Mesenchymal stem cell (in vitro differentiated cells and primary cell): ENCODE measurements at regions not wholly inside any gene's neighbourhood (a gene's known extent, or its start where the extent isn't known, plus 50 kb on each side); places are given as distances from the start of the nearest gene placed in this dataset.

Experiments
- DNase-seq: peaks from one replicate; pipeline ENCODE4 v3.0.0-alpha.2; 2013
- H2AFZ ChIP-seq: one replicate; pipeline ENCODE4 v1.6.1; 2013; ENCODE audit warnings: low read depth, mild to moderate bottlenecking, control low read depth, inconsistent platforms, low read length, moderate library complexity
- H2AK5ac ChIP-seq: 2 replicates; pipeline ENCODE4 v1.6.1; 2013; ENCODE audit warnings: low read length, moderate library complexity, mild to moderate bottlenecking, inconsistent platforms; ENCODE audit not compliant: severe bottlenecking
- H2BK120ac ChIP-seq: one replicate; pipeline ENCODE4 v1.6.1; 2013; ENCODE audit warnings: low read depth, mild to moderate bottlenecking, inconsistent platforms, low read length, moderate library complexity
- H2BK12ac ChIP-seq, 2 experiments: one replicate each; pipeline ENCODE4 v1.6.1; 2013; ENCODE audit warnings: inconsistent platforms in 2 of 2, low read length in 2 of 2, mild to moderate bottlenecking in 2 of 2, moderate library complexity in 2 of 2, control low read depth in 1 of 2
- H2BK15ac ChIP-seq: one replicate; pipeline ENCODE4 v1.6.1; 2013; ENCODE audit warnings: mild to moderate bottlenecking, low read depth, inconsistent platforms; ENCODE audit not compliant: poor library complexity, severe bottlenecking
- H2BK5ac ChIP-seq: 2 replicates; pipeline ENCODE4 v1.6.1; 2013; ENCODE audit warnings: low read depth, mild to moderate bottlenecking, low read length, control low read depth, inconsistent platforms; ENCODE audit not compliant: poor library complexity, severe bottlenecking
- H3K14ac ChIP-seq, 2 experiments: one replicate each; pipeline ENCODE4 v1.6.1; 2013; ENCODE audit warnings: inconsistent platforms in 2 of 2, low read length in 2 of 2, control low read depth in 1 of 2, mild to moderate bottlenecking in 1 of 2, moderate library complexity in 1 of 2
- H3K18ac ChIP-seq, 2 experiments: one replicate each; pipeline ENCODE4 v1.6.1; 2013; ENCODE audit warnings: inconsistent platforms in 2 of 2, low read length in 2 of 2, control low read depth in 1 of 2, low read depth in 1 of 2, mild to moderate bottlenecking in 1 of 2
- H3K23ac ChIP-seq, 2 experiments: one replicate each; pipeline ENCODE4 v1.6.1; 2013; ENCODE audit warnings: inconsistent platforms in 2 of 2, low read length in 2 of 2, mild to moderate bottlenecking in 2 of 2, moderate library complexity in 2 of 2, control low read depth in 1 of 2
- H3K27ac ChIP-seq: 2 replicates; pipeline ENCODE4 v1.5.1; 2013; ENCODE audit warnings: mild to moderate bottlenecking, moderate library complexity, low read length, control low read depth, inconsistent platforms; ENCODE audit not compliant: poor library complexity, severe bottlenecking
- H3K27me3 ChIP-seq, 2 experiments: 2 replicates each; pipeline versions ENCODE4 v1.6.1 to v1.7.0; 2013; ENCODE audit warnings: low read length in 2 of 2, mild to moderate bottlenecking in 2 of 2, moderate library complexity in 2 of 2, control low read depth in 1 of 2, inconsistent platforms in 1 of 2; ENCODE audit not compliant: control insufficient read depth in 1 of 2, insufficient read depth in 1 of 2
- H3K36me3 ChIP-seq, 2 experiments: 2 replicates each; pipeline versions ENCODE4 v1.6.1 to v1.7.0; 2013; ENCODE audit warnings: low read length in 2 of 2, control low read depth in 1 of 2, inconsistent platforms in 1 of 2, low read depth in 1 of 2, mild to moderate bottlenecking in 1 of 2; ENCODE audit not compliant: insufficient read depth in 2 of 2, control insufficient read depth in 1 of 2
- H3K4ac ChIP-seq, 2 experiments: one replicate each; pipeline ENCODE4 v1.6.1; 2013; ENCODE audit warnings: inconsistent platforms in 2 of 2, low read length in 2 of 2, mild to moderate bottlenecking in 2 of 2, moderate library complexity in 2 of 2, control low read depth in 1 of 2, low read depth in 1 of 2
- H3K4me1 ChIP-seq: 2 replicates; pipeline ENCODE4 v1.6.1; 2013; ENCODE audit warnings: low read depth, low read length, control low read depth; ENCODE audit not compliant: control insufficient read depth, insufficient read depth
- H3K4me2 ChIP-seq: 2 replicates; pipeline ENCODE4 v1.6.1; 2013; ENCODE audit warnings: low read length, mild to moderate bottlenecking, inconsistent platforms; ENCODE audit not compliant: poor library complexity, severe bottlenecking
- H3K4me3 ChIP-seq, 2 experiments: 2 replicates each; pipeline versions ENCODE4 v1.5.1 to v1.7.0; 2013; ENCODE audit warnings: low read length in 2 of 2, mild to moderate bottlenecking in 2 of 2, control low read depth in 1 of 2, low read depth in 1 of 2; ENCODE audit not compliant: insufficient read depth in 1 of 2
- H3K79me1 ChIP-seq: replicated peaks from 2 replicates; pipeline ENCODE4 v1.6.1; 2013; ENCODE audit warnings: mild to moderate bottlenecking, control low read depth, low read length, inconsistent platforms; ENCODE audit not compliant: poor library complexity, severe bottlenecking
- H3K9ac ChIP-seq: 2 replicates; pipeline ENCODE4 v1.7.0; 2013; ENCODE audit warnings: mild to moderate bottlenecking, low read length, moderate library complexity
- H3K9me3 ChIP-seq: 2 replicates; pipeline ENCODE4 v1.7.0; 2013; ENCODE audit warnings: mild to moderate bottlenecking, low read length; ENCODE audit not compliant: control insufficient read depth
- H4K8ac ChIP-seq: one replicate; pipeline ENCODE4 v1.6.1; 2013; ENCODE audit warnings: inconsistent platforms, mild to moderate bottlenecking, low read length, moderate library complexity
- H4K91ac ChIP-seq: one replicate; pipeline ENCODE4 v1.6.1; 2013; ENCODE audit warnings: mild to moderate bottlenecking, low read length, inconsistent platforms
- WGBS: methylation state at CpG from one replicate; pipeline ENCODE4 v1.1.7; 2013; ENCODE audit warnings: mixed read lengths; 5-methylcytosine and 5-hydroxymethylcytosine counted together

- Histone ChIP-seq H3K36me3 (no peaks in the 10 kb centered on the region), H3K27me3 (peaks cover 27 to 33% of the 10 kb centered on the region in 2 experiments), H2BK120ac (no peak overlapping the region), H2BK15ac (no peak overlapping the region), H2BK12ac (no peak overlapping the region), H3K9me3 (no peaks in the 10 kb centered on the region), H2AFZ (no peak overlapping the region), H3K4me2 (no peak overlapping the region), H3K27ac (no peak overlapping the region), H2BK5ac (no peak overlapping the region), H3K4me1 (no peaks in the 10 kb centered on the region), H3K18ac (no peak overlapping the region), H3K4me3 (no peak overlapping the region), H3K4ac (no peak overlapping the region), H2AK5ac (no peak overlapping the region), H3K14ac (no peak overlapping the region), H3K9ac (no peak overlapping the region), H4K8ac (no peak overlapping the region), H3K23ac (no peak overlapping the region), H4K91ac (no peak overlapping the region), H3K79me1 (no peaks in the 10 kb centered on the region)
- no peak for DNase-seq
- WGBS = 100% methylated on average over 1 of the region's 2 CpGs
Observed at GRCh38 chr18:22091341-22091740, 78.0 kb upstream of the GATA6 start.

DNA sequence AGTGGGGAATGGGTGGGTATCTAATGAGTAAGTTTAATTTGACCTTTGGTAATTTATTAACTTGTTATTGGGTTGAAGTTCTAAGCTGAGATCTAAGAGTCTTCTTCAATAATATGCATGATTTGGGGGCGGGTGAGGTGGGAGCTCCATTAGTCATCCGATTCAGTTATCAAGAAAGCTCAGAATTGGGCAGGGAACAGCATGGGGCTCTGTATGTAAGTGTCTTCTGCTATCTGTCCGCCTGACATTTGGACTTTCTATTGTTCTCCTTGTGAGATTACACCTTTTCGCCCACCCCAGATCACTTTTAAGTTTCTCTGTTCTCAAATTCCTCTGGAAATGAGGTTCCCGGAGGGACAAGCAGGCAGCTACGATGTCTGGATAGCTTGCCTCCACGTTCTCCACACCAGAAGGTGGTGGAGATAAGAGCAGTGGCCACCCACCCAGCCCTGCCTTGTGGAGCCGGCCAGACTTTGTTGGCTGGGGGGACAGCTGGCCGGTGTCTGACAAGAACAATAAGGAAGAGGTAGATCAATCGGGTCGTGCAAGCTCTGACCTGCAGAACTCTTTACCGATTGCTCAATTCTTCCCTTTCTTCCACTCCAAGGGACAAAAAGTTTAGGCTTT, 75.5 kb upstream of the GATA6 start:
- H3K4me3 ChIP-seq = no peak overlapping the region
- no peak overlapping the region for H2AFZ ChIP-seq
- no peak overlapping the region for H3K14ac ChIP-seq
- WGBS = 46% methylated on average over 12 of the region's 12 CpGs
- H4K8ac ChIP-seq = no peak overlapping the region
- peaks cover 32 to 35% of the 10 kb centered on the region in 2 experiments for H3K27me3 ChIP-seq
- H2BK120ac ChIP-seq = no peak overlapping the region
- H3K9ac ChIP-seq = no peak overlapping the region
- H3K4ac ChIP-seq = no peak overlapping the region
- no peaks in the 10 kb centered on the region for H3K79me1 ChIP-seq
- H2AK5ac ChIP-seq = no peak overlapping the region
- H3K4me1 ChIP-seq = no peaks in the 10 kb centered on the region
- H3K4me2 ChIP-seq = no peak overlapping the region
- no peak overlapping the region for H3K27ac ChIP-seq
- no peak overlapping the region for H2BK12ac ChIP-seq
- no peak for DNase-seq
- H3K18ac ChIP-seq = no peak overlapping the region
- no peak overlapping the region for H2BK15ac ChIP-seq
- no peaks in the 10 kb centered on the region for H3K9me3 ChIP-seq
- H3K36me3 ChIP-seq = no peaks in the 10 kb centered on the region
- no peak overlapping the region for H3K23ac ChIP-seq
- no peak overlapping the region for H2BK5ac ChIP-seq
- H4K91ac ChIP-seq = no peak overlapping the region

GRCh38 chr18:22094358-22094734, 75.0 kb upstream of the GATA6 start:
- no peak overlapping the region for H2AK5ac ChIP-seq
- no peaks in the 10 kb centered on the region for H3K9me3 ChIP-seq
- H3K27me3 ChIP-seq = peaks cover 28 to 35% of the 10 kb centered on the region in 2 experiments

GRCh38 chr18:22098563-22098989, 70.8 kb upstream of the GATA6 start:
- H4K8ac ChIP-seq = no peak overlapping the region
- 33% methylated on average over 1 of the region's 3 CpGs for WGBS
- H3K4me3 ChIP-seq = no peak overlapping the region
- H2AK5ac ChIP-seq = no peak overlapping the region
- H3K4me2 ChIP-seq = no peak overlapping the region
- no peaks in the 10 kb centered on the region for H3K79me1 ChIP-seq
- no peak overlapping the region for H3K9ac ChIP-seq
- H3K36me3 ChIP-seq = no peaks in the 10 kb centered on the region
- H3K23ac ChIP-seq = no peak overlapping the region
- H3K27me3 ChIP-seq = peaks cover 39 to 47% of the 10 kb centered on the region in 2 experiments
- H2BK12ac ChIP-seq = no peak overlapping the region
- H2BK120ac ChIP-seq = no peak overlapping the region
- no peak overlapping the region for H2BK15ac ChIP-seq
- no peaks in the 10 kb centered on the region for H3K4me1 ChIP-seq
- no peak overlapping the region for H3K27ac ChIP-seq
- no peak overlapping the region for H3K14ac ChIP-seq
- no peak overlapping the region for H4K91ac ChIP-seq
- H3K9me3 ChIP-seq = no peaks in the 10 kb centered on the region
- H3K4ac ChIP-seq = no peak overlapping the region
- DNase-seq = peak; percentile 86
- no peak overlapping the region for H3K18ac ChIP-seq
- H2AFZ ChIP-seq = no peak overlapping the region
- no peak overlapping the region for H2BK5ac ChIP-seq

More at GRCh38 chr18:22094358-22094734, 75.0 kb upstream of the GATA6 start:
- Histone ChIP-seq H3K27ac (no peak overlapping the region), H2BK5ac (no peak overlapping the region), H3K4me2 (no peak overlapping the region), H3K36me3 (no peaks in the 10 kb centered on the region), H3K23ac (no peak overlapping the region), H3K79me1 (no peaks in the 10 kb centered on the region), H2BK120ac (no peak overlapping the region), H2BK12ac (no peak overlapping the region), H3K9ac (no peak overlapping the region), H3K18ac (no peak overlapping the region), H2BK15ac (no peak overlapping the region), H3K4me3 (no peak overlapping the region), H2AFZ (no peak overlapping the region), H4K8ac (no peak overlapping the region), H4K91ac (no peak overlapping the region), H3K14ac (no peak overlapping the region), H3K4me1 (no peaks in the 10 kb centered on the region), H3K4ac (no peak overlapping the region)
- WGBS = 58% methylated on average over 4 of the region's 4 CpGs
- no peak for DNase-seq
